Fibroblast of gingiva (primary cell): ENCODE measurements at regions not wholly inside any gene's neighbourhood (a gene's known extent, or its start where the extent isn't known, plus 50 kb on each side); places are given as distances from the start of the nearest gene placed in this dataset.
"Not testable (repeated sequence)": the region's sequence is repeated elsewhere in the genome, so short reads cannot be mapped to it uniquely, and the experiment has no call there.

Experiments
- DNase-seq: peaks from one replicate; pipeline ENCODE4 v3.0.0-alpha.2; 2011; ENCODE audit warnings: low read depth

- no peak for DNase-seq
These were observed 1065.6 kb downstream of the PLA2G4A start for GRCh38 chr1:187894349-187894748.

DNA sequence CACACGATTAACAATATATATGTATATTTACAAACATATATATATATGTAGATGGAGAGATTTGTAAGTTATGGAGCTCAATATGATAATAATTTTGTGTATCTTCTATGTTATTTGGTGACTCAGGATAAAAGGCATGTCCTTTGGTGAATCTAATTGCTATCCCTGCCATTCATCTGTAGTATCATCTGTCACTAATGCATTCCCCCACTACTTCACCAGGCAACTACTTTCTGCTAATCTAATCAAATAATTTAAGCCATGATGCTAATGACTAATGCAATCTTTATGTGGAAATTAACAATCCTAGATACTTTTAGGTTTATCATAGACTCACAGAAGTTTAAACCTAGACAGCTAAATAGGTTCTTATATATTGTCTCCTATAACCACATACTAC lies 1074.5 kb downstream of the PLA2G4A start:
- DNase-seq = no peak

- no peak for DNase-seq
These were observed 1080.6 kb downstream of the PLA2G4A start for GRCh38 chr1:187909382-187909781.

DNA sequence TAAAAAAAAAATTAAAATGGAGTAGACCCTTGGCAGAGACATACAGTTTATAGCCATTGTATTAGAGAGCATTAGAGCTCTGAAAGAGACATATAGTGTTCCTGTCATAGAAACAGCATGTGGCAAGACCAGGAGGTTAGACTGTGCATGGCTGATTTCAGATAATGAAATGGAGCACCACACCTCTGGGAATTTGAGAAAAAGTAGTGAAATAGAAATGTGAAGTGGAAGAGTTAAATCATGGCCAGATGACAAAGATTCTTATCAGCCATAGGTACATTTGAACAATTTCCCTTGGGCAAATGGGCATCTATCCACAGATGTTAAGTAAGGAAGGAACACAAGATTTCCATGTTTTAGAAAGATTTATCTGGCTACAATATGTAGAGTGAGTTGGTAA lies 1083.1 kb downstream of the PLA2G4A start:
- DNase-seq = no peak

DNA sequence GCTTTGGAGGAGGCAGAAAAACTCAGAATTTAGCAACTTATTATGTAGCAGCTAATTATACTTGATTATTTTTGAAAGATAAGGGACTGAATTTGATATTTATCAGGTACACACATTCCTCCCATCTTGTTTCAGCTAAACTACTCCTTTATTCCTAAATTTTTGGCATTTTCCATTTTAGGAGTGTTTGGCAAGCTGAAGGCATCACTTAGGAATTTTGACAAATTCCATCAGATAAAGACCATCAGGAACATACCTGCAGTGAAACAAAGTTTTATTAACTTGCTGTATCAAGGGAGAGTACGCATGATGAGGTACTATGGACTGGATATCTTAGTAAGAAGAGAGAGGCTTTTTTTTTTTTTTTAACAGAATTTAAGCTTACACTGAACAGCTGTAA lies 1092.2 kb downstream of the PLA2G4A start:
- DNase-seq = no peak

DNA sequence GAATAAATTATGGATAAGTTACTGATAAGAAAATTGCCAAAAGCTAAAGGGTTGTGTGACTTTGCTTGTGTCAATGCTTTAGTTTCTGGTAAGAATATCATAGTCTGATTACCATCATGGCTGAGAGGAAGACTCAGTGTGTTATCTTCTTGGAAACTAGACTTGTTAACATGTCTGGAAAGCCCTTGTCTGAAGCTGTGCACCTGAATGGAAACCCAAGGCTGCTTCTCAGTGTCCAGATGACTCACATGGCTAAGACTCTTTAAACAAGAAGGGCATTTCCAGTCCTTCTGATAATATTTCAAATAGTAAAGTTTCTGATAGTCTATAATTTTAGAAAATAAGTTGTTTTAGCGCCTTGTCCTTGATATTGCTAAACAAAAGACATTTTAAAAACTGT lies 1092.7 kb downstream of the PLA2G4A start:
- no peak for DNase-seq

- DNase-seq = no peak
These were observed 1093.5 kb downstream of the PLA2G4A start for GRCh38 chr1:187922255-187922654.

DNA sequence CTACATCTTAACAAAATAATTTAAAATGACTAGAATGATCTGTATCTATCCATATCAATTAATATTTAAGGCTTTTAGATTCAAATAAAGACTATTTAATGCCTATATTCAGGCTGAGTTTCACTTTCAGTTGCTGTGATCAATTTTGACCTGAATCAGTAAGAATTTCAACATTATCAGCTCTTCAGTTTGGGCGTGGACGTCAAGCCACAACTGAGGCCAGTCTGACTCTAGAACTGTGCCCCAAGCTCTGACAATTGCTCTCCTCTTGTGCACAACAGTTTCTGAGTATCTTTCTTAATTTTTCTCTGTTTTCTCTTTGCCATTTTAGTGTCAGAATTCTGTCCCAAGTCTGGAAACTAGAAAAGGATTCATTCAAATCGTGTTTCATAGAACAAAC lies 1095.5 kb downstream of the PLA2G4A start:
- no peak for DNase-seq

DNA sequence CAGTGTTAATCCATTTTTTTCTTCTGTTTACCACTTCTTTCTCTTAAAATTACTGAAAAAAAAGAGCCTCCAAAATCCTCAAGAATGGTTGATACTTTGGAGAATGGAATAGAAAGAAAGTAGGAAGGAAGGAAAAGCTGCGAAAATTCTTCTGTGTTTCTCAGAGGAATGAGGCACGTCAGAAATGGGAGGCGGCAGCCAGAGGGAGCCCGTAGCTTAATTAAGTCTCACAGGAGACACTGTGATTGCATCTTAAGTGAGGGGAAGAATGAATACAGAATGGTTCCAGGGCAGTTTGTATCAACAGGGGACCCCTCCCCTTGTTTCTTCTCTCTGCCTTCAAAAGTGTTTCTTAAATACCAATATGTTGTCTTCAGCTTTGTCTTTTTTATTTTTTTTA lies 1099.5 kb downstream of the PLA2G4A start:
- DNase-seq = no peak

DNA sequence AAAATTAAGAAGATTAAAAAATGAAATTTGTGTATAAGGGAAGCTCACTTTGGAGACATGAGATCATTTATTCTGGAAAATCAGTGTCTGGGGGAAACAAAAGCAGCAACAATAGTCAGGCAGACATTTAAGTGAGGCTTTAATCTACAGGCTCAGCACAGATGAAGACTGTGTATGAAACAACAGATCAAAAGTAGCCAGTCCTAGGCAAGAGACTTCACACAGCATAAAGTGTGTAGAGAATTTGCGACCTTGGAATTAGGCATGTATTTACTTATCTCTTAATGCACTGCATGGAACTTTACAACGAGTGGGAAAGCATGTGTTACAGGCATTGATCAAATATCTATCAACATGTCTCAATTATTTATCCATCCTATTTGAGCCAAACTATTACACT lies 1099.9 kb downstream of the PLA2G4A start:
- DNase-seq = no peak

DNA sequence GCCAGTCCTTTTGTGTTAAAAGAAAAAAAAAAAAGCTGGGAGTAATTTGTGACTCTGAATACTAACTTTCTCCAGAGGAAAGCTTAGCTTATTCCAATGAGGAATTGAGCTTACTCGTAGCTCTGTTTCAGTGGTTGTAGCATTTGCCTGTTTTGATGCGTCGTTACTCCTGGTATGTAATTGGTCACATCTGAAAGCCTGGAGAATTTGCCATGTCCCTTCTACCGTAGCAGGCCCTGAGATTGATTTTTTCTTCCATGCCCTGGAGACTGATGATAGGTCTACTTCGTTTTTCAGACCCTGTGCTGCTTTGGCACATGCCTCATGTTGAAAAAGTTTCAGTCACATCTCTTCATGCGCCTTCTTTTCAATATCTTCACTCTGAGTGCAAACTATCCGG lies 1103.0 kb downstream of the PLA2G4A start:
- DNase-seq = no peak

GRCh38 chr1:187933562-187934419 lies 1105.0 kb downstream of the PLA2G4A start:
- DNase-seq = no peak

DNA sequence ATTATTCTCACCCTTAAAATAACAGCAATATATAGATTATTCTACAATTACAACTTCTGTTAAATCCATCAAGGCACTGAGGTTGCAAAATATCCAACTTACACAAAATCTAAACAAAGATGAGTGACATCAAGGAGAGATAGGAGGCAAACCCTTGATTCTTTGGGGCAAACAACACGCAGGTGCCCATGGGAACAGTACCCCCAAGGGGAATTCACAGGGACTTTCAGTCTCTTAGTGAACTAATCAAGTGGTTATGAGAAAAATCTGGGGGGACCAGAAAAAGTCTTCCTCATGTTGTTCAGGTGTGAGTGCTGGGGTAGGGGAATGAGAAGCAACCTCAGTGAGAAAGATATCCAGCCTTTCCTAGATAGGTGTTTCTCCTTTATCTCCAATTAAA lies 1107.9 kb downstream of the PLA2G4A start:
- no peak for DNase-seq

- DNase-seq = no peak
These were observed 1109.3 kb downstream of the PLA2G4A start for GRCh38 chr1:187938092-187938491.

DNA sequence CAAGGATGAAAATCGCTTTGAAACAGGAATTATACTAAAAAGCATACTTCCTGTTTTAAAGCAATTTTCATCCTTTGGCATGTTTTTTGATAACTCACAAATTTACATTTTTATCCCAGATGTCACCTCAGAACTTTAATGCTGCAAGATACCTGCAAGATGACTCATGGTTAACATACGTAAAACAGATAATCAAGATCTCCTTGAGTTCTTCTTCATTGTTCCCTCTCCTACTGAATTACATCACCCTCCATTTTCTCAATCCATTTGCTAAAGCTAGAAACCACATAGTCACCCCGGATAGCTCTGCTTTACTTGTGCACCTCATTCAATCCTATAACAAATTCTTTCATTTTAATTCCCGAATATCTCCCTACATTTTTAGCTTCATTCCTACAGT lies 1114.2 kb downstream of the PLA2G4A start:
- DNase-seq = no peak

- no peak for DNase-seq
These were observed 1115.1 kb downstream of the PLA2G4A start for GRCh38 chr1:187943606-187944403.

- not testable (repeated sequence) for DNase-seq
These were observed 1117.9 kb downstream of the PLA2G4A start for GRCh38 chr1:187946661-187947060.

GRCh38 chr1:187947359-187947758 lies 1118.6 kb downstream of the PLA2G4A start:
- no peak for DNase-seq

- no peak for DNase-seq
These were observed 1119.5 kb downstream of the PLA2G4A start for GRCh38 chr1:187948170-187948794.

- DNase-seq = no peak
These were observed 1120.8 kb downstream of the PLA2G4A start for GRCh38 chr1:187949567-187949966.

GRCh38 chr1:187951817-187952216 lies 1123.1 kb downstream of the PLA2G4A start:
- no peak for DNase-seq

DNA sequence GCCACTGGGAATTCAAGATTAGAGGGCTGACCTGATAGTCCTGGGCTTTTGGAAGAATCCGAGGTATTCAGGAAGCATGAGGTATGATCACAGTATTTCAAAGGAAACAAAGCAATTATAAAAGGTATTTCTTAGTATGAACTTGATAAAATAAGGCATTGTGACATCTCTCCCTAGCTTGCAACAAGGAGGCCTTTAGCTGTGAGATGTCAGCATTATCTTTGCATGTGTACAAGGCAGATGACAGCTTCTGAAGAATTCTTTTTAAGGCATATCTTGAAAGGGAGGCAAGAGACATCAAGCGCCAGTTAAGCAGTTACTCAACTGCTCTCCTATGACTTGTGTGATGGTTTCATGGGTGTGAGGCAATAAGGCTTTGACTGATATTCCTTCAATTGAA lies 1123.7 kb downstream of the PLA2G4A start:
- DNase-seq = no peak

DNA sequence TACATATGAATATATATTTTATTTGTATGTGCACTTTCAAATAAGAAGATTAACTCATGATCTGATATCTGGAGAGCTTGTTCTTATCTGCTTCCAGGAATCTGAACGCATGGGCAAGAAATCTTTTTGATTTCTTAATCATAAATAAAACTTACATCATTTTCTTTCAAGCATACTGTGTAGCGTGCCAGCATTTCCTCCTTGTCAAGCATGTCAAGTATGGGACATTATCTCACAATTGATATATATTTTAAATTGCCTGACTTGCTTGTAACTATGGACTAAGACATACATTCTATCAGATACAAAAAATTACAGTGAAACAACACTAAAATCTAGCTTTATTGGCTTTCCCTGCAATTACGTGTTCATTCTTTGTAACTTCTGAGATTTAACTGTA lies 1128.2 kb downstream of the PLA2G4A start:
- no peak for DNase-seq
